GM18507 (cell line): ENCODE measurements at regions not wholly inside any gene's neighbourhood (a gene's known extent, or its start where the extent isn't known, plus 50 kb on each side); places are given as distances from the start of the nearest gene placed in this dataset.
A peak's percentile ranks its signal among the peaks of the same experiment; 100 is the strongest.
"Not testable (repeated sequence)": the region's sequence is repeated elsewhere in the genome, so short reads cannot be mapped to it uniquely, and the experiment has no call there.

ENCODE experiments used
- DNase-seq: peaks from one replicate; pipeline ENCODE4 v3.0.0; 2011; ENCODE audit warnings: low read depth; ENCODE audit not compliant: insufficient read length; ENCODE audit errors: extremely low spot score
- FAIRE-seq: peaks from 2 replicates; lab custom pipeline; 2011; peaks lifted over from hg19 to GRCh38; lab: Jason Lieb, UNC

GRCh38 chr1:157277913-157278312, 139.7 kb upstream of the ETV3 start:
- DNase-seq (no peak), FAIRE-seq (no peak)

DNA sequence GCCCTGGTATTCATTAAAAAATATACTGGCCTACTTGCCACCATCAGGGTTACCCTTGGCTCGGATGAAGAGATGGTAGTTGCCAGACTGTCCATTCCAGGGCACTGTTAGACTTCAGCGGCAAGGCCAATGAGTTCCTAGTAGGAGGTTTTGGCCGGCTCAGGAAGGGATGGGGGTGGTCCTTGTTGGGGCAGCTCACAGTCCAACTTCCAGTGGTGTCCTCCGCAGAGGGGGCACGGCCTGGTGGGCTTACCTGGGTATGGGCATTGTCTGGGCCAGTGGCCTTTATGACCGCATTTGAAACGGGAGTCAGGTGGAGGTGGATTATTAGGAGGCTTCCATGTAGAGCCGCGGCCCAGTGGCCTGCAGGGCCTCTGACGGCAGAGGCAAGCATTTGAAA, 139.1 kb upstream of the ETV3 start:
- no peak for FAIRE-seq
- DNase-seq, result no peak

DNA sequence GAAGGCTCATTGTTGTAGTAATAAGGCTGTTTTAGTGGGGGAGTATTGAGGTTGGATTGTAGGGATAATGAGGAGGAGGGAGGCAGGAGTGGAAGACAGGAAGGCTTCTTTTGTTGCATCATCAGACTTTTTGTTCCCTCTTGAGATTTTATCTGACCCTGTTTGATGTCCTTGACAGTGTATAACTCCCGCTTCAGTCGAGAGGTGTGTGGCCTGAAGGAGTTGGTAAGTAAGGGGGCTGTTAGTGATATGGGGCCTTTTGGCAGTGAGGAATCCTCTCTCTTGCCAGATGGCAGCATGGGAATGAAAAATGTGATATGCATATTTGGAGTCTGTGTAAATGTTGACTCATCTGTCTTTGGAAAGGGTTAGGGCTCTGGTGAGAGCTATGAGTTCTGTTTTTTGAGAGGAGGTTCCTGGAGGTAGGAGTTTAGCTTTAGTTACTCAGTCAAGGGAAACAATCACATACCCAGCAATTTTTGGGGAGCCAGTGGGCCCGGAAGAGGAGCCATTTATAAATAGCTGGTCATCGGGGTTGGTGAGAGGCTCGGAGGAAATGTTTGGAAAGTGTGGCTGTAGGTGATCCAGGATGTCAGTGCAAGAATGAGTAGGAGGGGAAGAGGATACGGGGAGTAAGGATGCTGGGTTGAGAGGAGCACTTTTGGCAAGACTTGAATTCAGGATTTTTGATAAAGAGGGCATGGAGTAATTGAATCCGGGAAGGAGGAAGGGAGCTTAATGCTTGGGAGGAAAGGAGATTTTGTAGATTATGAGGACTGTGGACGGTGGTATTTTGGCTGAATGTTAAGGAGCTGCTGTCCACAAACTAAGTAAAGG, 136.7 kb upstream of the ETV3 start:
- no peak for DNase-seq
- no peak for FAIRE-seq

GRCh38 chr1:157272729-157273524, 134.7 kb upstream of the ETV3 start:
- FAIRE-seq, result no peak
- DNase-seq, result no peak

DNA sequence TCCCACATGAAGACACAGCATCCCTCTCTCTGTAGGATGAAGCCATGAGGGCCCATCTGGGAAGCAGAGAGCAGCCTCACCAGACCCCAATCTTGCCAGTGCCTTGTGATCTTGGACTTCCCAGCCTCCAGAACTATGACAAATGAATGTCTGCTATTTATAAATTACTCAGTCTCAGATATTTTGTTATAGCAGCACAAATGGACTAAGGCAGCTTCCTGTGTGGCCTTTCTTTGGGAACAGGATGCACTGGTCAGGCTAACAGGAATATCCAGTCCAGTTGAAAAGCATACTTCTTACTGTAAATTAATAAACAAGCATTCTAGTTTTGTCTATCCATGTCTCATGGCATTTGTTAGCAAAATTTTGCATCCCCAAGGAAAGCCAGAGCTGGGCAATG, 134.1 kb upstream of the ETV3 start:
- DNase-seq (no peak), FAIRE-seq (no peak)

DNA sequence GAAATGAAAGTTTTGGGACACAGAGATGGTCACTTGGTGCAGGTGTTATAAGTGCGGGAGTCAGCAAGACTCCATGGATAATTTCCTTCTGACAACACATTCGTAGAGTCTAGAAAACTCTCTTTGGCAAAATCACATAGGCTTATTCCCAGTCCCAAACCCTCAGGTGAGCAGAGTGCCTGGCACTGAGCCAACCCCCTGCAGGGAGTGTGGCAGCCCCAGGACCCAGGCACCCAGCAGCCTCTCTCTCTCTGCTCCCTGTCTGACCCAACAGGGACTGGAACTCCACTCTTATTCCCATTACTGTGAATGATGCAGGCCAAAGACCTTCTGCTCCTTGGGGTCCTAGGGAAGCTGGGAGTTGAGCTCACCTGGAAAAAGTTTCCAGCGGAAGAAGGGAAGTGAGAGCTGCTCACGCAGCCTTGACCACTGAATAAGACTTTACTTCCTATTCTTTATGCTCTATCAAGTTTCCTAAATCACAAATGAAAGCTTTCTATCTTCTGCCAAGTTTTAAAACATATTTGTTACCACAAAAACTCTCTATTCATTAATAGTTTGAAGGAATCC, 132.6 kb upstream of the ETV3 start:
- FAIRE-seq (peak; percentile 5), DNase-seq (no peak)

GRCh38 chr1:157269656-157270375, 131.6 kb upstream of the ETV3 start:
- FAIRE-seq, result peak; percentile 94
- DNase-seq, result peak; percentile 25

- no peak for FAIRE-seq
- DNase-seq, result no peak
Measured at GRCh38 chr1:157262891-157263290, 124.7 kb upstream of the ETV3 start.

GRCh38 chr1:157262422-157262821, 124.2 kb upstream of the ETV3 start:
- no peak for DNase-seq
- no peak for FAIRE-seq

- not testable (repeated sequence) for FAIRE-seq, DNase-seq
Measured at GRCh38 chr1:157255891-157256290, 117.7 kb upstream of the ETV3 start.

DNA sequence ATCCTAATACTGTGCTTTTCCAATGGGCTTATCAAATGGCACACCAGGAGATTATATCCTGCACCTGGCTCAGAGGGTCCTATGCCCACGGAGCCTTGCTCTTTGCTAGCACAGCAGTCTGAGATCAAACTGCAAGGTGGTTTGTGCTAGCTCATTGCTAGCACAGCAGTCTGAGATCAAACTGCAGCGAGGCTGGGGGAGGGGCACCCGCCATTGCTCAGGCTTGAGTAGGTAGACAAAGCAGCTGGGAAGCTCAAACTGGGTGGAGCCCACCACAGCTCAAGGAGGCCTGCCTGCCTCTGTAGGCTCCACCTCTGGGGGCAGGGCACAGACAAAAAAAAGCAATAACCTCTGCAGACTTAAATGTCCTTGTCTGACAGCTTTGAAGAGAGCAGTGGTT, 116.0 kb upstream of the ETV3 start:
- not testable (repeated sequence) for DNase-seq, FAIRE-seq

- no peak for FAIRE-seq
Measured at GRCh38 chr1:157252473-157252872, 114.3 kb upstream of the ETV3 start.

DNA sequence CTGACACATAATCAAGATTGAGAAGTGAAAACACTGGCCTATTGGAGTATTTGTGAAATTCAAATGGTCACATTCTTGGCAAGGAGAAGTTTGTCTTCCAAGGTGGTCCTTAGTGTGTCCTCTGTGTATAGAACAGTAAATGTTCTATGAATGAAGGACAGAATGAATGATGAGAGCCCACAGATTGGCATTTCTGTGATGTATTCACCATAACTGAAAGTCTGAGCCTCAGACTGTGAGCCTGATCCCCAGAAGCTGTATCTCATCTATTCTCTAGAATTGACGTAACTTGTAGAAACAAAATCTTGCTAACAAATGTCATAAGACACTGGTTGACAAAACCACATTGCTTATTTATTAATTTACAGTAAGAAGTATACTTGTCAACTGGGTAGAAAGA, 111.5 kb upstream of the ETV3 start:
- FAIRE-seq (peak; percentile 21), DNase-seq (no peak)

More at GRCh38 chr1:157252473-157252872, 114.3 kb upstream of the ETV3 start:
- DNase-seq, result no peak

GRCh38 chr1:157249326-157249725, 111.1 kb upstream of the ETV3 start:
- FAIRE-seq (peak; percentile 77), DNase-seq (no peak)

GRCh38 chr1:157247764-157248049, 109.5 kb upstream of the ETV3 start:
- not testable (repeated sequence) for FAIRE-seq, DNase-seq

DNA sequence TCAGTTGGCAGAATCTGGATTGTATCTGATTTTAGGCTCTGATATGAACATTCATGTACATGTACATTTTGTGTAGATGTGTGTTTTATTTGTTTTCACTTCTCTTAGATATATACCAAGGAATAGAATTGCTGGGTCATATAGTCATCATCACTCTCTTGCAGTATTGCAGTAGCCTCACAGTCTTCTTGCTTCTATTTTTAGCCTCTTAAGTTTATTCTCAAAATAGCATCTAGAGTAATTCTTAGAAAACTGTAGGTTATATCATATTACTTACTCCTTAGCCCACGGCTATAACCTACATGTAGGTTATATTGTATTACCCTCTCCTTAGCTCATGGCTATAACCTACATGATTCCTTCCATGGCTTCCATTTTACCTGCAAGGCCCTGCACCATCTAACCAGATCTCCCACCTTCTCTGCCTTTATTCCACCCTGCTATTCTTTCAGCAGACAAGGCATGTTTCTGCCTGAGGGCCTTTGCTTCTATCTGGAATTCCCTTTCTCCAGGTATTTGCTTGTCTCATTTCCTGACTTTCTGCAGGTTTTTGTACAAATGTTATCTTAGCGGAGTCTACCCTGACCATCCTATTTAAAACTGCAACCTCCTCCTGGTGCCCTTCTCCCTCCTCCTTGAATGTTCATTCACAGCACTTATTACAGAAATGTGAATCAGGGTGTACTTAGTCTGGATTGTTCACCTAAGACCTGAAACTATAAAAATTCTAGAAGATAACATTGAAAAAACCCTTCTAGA, 109.0 kb upstream of the ETV3 start:
- FAIRE-seq (no peak), DNase-seq (no peak)

GRCh38 chr1:157245823-157246222, 107.6 kb upstream of the ETV3 start:
- no peak for FAIRE-seq
- no peak for DNase-seq

DNA sequence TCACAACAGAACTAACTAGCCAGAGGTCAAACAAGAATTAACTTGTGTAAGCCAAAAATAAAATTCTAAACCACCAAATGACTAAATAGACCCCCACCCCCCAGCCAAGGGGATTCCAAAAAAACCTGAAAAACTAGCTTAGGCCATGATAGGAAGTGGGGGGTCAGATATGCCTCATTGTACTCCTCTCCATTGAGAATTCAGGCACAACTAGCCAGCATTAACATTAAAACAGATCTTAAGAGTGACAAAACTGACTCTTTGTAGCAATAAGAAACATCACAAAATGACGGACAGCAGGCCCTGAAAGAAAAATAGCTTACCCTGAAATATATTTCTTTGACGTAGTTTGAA, 103.0 kb upstream of the ETV3 start:
- FAIRE-seq (no peak), DNase-seq (no peak)

DNA sequence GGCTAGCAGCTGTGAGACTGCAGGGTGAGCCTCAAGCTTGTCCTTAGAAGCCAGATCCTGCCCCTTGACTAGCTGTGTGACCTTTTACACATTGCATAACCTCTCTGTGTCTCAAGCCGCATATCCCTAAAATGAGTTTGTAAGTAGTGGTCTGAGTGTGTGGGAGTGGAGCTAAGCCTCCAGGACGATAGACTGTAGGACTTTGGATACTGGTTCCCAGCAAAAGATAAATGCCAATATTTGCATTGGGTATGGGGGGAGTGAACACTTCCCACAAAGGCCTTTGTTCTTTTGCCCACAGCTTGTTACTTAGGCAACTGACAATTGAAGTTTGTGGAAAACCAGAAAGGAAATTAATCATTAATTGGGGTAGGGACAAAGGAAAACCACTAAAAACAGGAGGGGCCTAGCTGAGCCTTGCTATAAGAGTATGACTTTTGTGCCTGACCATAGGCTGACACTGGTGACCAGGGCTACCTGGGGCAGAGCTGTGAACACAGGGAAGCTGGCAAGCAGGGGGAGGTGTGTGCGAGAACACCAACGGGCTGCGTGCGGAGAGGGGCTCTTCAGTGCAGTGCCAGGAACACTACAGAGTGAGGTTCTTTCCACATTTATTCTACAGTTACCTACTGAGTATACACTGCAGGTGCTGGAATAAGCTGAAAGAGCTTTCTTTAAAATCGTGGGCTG, 102.4 kb upstream of the ETV3 start:
- FAIRE-seq, result peak; percentile 82
- DNase-seq, result peak; percentile 9
